GM21381 (cell line): ENCODE measurements at regions not wholly inside any gene's neighbourhood (a gene's known extent, or its start where the extent isn't known, plus 50 kb on each side); places are given as distances from the start of the nearest gene placed in this dataset.

ENCODE experiments used
- ATAC-seq: cut with Tn5 transposase; IDR thresholded peaks from one replicate; pipeline ENCODE4 v1.9.1; 2021; ENCODE audit warnings: mild to moderate bottlenecking, moderate library complexity; ENCODE audit not compliant: unreplicated experiment

GRCh38 chr12:24175929-24176328, 226.5 kb upstream of the SOX5 start:
- no peak for ATAC-seq

GRCh38 chr12:24175284-24175683, 225.8 kb upstream of the SOX5 start:
- ATAC-seq: no peak

- no peak for ATAC-seq
Observed at GRCh38 chr12:24173067-24173466, 223.6 kb upstream of the SOX5 start.

GRCh38 chr12:24172773-24173066, 223.2 kb upstream of the SOX5 start:
- no peak for ATAC-seq

GRCh38 chr12:24172031-24172772, 222.7 kb upstream of the SOX5 start:
- peak; percentile 75 for ATAC-seq

DNA sequence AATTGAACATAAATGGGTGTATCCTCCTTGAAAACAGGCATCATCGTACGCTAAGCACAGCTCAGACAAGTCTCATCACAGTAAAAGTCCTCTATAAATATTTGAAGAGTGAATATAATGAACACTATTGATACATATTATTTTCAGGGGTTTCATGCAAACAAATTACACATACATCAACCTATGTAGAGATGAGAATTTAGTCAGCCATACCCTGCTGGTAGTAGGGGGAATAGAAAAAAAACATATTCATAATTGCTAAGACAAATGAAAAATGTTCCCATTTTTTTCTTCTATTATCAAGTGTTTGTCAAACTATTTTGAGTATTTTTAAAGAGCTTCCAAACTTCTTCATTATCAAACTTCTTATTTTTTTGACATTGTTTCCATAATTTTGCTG, 205.6 kb upstream of the SOX5 start:
- no peak for ATAC-seq

- no peak for ATAC-seq
Observed at GRCh38 chr12:24153079-24153478, 203.6 kb upstream of the SOX5 start.

DNA sequence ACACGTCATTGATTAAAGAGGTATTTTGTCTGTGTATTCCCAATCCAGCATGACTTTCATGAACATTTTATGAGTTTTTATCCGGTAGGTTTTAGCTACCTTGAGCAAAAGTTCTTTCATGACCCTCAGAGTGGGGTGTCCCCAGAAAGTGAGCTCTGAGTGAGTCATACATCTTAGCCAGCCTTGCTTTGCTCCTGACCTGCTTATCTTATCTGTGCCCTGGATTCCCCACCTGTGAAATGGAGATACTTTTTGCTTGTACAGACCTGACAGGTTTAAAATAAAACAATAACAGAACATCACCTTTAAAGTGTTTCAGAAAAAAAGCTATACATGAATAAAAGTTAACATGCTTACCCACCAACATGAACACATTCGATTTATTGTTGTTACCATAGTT, 202.8 kb upstream of the SOX5 start:
- no peak for ATAC-seq

DNA sequence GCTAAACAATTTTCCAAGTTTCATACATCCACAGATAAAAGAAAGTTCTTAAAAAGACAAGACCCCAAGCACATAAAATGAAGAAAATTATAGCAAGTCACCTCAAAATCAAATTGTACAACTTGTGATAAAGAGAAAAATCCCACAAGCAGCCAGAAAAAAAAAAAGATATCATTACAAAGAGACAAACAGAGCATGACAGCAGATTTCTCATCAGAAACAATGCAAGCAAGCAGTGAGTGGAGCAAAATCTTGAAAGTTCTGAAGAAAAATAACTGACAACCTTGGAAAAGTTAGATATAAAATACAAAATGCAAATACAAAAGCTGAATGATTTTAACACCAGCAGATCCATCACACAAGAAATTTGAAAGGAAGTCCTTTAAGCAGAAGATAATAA, 194.5 kb upstream of the SOX5 start:
- ATAC-seq: no peak

DNA sequence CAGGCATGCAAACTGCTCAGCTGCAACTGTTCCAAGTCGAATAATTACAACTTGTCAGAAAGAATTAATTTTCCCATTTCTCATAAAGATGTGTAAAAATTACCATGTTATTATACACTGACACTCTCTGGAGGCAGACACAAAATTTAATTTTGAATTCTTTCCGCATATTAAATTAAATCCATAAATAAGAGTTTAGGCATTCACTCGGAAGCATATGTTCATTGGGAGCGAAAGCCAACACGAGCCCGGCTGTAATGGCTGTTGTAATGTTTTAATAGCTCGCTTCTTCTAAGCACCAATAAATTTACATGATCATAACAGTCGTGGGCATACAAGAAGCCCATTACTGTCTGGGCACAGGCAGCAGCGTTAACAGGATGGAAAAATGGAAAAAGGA, 189.6 kb upstream of the SOX5 start:
- no peak for ATAC-seq

DNA sequence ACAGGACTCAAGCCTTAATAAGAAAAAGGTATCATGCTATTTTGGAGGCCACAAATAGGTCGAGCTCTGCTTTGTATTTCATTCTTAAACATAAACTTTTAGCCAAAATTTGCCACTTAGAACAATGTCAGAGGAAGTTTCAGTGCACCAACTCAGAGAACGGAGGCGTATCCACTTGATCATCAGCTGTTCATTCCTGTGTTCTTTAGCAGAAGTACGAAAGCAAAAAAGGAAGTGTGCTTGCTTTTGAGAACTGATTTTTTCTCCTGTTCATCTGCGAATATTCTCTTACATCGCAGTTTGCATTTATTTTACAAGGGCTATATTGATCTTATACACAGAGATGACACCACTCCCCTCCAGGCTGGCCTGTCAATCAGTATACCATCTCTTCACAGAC, 188.6 kb upstream of the SOX5 start:
- no peak for ATAC-seq

GRCh38 chr12:24135158-24135850, 185.8 kb upstream of the SOX5 start:
- no peak for ATAC-seq

DNA sequence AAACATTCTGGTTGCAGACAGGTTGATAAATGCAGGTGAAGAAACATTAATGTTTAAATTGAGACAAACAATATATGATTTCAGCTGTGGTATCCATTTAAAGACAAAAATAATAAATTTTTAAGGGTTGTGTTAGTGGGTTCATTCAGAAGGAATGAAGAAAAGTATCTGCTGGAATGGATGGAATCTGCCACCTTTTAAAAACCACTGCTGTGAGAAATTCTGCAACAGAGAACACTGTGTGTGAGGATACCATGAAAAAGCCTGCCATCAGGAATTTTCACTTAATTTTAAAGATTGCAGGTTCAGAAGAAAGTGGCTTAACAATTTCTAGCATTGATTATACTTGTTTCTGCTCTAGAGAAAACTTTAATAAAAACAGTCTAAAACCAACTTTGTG, 184.6 kb upstream of the SOX5 start:
- no peak for ATAC-seq

DNA sequence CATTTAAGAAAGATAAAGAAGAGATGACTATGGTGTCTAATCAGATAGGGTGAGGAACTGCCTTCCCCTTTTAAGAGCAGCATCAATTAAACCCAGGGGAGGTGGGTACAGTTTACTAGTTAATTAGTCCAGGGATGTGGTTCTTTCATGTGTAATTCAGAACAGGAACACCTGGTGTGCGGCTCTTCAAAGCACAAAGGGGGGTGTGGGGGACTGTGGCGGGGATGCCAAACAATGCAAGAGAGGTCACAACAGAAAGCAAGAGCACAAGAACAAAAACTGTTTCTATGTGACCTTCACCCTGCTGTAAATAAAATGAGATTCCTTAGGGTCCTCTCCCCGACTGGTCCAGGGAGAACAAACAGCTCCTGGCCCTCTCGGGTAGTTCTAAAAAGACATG, 183.9 kb upstream of the SOX5 start:
- ATAC-seq: no peak

DNA sequence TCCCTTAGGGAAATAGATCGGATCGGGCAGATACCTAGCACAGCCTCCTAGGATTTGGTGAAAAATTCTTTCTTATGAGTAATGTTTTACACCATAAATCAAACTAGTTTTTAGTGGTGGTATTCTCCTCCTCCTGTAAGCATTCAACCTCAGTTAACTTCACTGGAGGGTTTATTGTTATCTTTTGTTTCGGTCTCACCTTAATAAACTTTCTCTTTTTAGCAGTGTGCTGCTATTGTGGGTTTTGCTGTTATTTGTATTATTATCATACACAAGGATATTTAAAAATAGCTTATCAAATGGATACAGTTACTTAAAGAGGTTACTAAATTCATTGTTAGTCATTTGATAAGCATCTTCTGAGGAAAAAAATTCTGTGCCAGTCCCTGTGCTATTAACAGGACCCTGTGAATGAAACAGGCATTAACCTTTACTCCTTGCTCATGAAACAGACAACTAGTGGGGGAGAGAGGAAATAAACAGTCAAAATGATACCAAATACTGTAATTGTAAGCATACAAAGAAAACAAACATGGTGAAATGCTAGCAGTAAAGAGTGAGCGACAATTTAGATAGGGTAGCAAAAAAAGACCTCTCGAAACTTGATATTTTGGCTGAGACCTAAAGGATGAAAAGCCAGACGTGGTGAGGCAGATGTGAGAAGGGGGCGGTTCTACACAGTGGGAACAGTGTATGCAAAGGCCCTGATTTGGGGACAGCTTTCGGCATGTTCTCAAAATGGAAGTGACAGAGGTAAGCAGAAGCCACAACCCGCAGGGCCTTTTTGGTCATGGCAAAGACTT, 178.7 kb upstream of the SOX5 start:
- ATAC-seq: peak; percentile 97

DNA sequence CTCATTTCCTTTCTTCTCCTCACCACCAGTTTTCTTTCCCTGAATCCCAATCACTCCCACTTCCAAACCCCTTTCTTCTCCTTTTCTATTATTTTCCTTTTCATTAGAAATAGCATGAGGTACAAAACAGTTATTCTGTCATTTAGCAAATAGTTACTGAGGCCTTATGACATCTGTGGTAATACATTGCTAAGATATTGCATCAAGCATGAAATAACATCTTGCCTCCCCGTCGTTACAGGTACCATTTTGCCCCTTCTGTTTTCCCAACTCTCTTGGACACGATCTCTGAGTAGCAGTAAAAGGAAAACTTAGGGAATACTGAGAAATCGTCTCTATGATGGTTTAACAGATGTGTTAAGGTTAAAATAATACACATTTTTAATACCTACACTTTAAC, 175.8 kb upstream of the SOX5 start:
- no peak for ATAC-seq

GRCh38 chr12:24121911-24122310, 172.4 kb upstream of the SOX5 start:
- ATAC-seq: no peak

DNA sequence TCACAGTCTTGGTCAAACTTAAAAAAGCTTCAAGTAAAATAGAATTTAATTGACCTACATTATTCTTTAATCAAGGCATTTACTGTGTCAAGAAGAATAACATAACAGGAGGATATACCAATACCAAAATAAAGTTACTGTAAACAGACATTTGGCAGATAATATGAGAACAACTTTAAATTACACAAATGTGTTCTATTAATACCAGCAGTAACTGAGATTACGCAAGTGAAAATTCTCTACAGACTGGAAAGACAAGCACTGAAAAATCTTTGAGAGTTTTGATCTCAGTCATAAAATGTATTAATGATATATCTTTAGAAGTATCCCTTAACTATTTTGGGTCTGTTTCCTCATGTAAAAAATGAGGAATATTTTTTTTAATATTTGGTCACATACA, 169.2 kb upstream of the SOX5 start:
- no peak for ATAC-seq

DNA sequence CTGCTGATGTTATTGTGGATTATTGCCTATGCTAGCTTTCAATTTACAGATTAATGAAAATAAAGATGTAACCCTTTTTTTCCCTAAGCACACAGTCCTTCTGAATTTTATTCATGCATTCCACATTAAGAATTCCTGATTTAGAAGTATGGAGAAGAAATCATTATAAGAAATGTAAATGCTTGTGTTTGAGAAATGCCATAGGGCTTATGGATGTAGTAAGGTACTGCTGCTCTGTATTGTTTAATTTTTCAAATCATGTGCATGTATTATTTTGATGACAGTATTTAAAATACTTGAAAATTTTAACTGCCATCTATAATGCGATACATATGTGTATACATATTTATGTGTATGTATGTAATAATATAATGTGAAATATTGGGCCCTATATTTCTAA, 167.1 kb upstream of the SOX5 start:
- no peak for ATAC-seq

DNA sequence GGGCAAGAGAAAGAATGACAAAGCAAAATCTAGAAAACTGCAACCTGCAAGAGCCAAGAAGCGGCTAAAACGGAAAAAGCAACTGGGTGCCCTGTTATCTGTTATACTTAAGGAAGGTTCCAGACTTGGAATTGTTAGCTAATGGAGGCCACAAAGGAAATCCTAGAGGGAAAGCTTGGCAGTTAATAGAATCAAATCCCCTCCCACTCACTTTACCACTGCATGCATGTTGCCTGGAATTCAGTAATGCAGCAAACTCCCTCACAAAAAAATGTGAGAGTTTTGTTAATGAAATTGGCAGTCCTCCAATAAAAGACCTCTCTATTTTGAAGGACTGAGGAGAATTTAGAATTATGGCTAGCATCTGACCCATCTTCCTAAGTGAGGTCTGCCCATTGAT, 164.2 kb upstream of the SOX5 start:
- ATAC-seq: no peak

DNA sequence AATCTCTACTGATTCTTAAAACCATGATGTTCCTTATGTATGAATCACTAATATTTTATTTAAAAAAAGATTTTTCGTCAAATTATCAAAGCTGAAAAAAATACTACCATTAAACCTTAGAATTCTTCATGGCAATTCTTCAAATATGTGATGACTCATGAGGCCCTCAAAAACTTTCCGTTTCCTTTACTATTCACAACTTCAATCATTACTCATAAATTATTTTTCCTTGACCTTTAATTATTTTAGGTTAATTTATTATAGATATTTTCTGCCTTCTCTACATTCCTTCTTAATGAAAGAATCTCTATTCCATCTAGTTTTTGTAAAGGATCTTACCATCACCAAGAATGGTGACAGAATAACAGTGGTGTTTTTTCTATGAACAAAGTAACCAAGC, 162.1 kb upstream of the SOX5 start:
- no peak for ATAC-seq

- no peak for ATAC-seq
Observed at GRCh38 chr12:24111086-24111485, 161.6 kb upstream of the SOX5 start.
